ENCODE measurements at regions not wholly inside any gene's neighbourhood (a gene's known extent, or its start where the extent isn't known, plus 50 kb on each side); places are given as distances from the start of the nearest gene placed in this dataset.

GRCh38 chr18:25815659-25816058 lies 274.8 kb downstream of the SS18 start:
- Mint-ChIP-seq H3K27me3 (peaks cover 4% of the 10 kb centered on the region), H3K4me1 (peaks cover 9% of the 10 kb centered on the region), H3K4me3 (no peak overlapping the region), H3K36me3 (no peaks in the 10 kb centered on the region), H3K9me3 (no peaks in the 10 kb centered on the region), H3K27ac (no peak overlapping the region)
- POLR2A ChIA-PET = no interaction called here
- no peak for DNase-seq
- no peak for ATAC-seq (ENCODE audit: low read depth)

GRCh38 chr18:25814841-25815458 lies 275.5 kb downstream of the SS18 start:
- Mint-ChIP-seq H3K27me3 (peaks cover 3% of the 10 kb centered on the region), H3K27ac (peak overlapping the region; percentile 10), H3K9me3 (no peaks in the 10 kb centered on the region), H3K36me3 (no peaks in the 10 kb centered on the region), H3K4me1 (peaks cover 9% of the 10 kb centered on the region), H3K4me3 (no peak overlapping the region)
- ATAC-seq (ENCODE audit: low read depth) = peak; percentile 45
- POLR2A ChIA-PET = no interaction called here
- no peak for DNase-seq

DNA sequence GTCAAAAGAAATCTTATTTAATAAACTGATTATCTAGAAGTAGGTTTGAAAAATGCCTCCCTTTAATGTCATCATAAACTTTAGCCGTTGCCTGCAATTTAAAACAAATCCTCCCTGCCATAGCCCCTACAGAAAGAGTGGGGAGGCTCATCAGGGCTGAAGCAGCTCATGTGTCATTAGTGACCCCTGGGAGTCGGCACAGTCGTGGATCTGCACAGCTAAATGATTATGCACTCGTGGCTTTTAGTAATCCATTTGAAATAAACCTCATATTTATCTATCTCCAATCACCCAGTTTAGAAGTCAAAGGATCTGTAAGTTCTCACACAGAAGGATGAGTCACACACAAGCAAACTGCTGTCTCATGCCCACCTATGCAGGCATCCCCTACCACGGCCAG lies 277.3 kb downstream of the SS18 start:
- ATAC-seq (ENCODE audit: low read depth) (no peak), DNase-seq (no peak)
- no peaks in the 10 kb centered on the region for H3K9me3 Mint-ChIP-seq
- no peaks in the 10 kb centered on the region for H3K36me3 Mint-ChIP-seq
- POLR2A ChIA-PET = no interaction called here
- H3K4me1 Mint-ChIP-seq = peaks cover 9% of the 10 kb centered on the region
- H3K27me3 Mint-ChIP-seq = peaks cover 3% of the 10 kb centered on the region
- H3K4me3 Mint-ChIP-seq = no peak overlapping the region
- H3K27ac Mint-ChIP-seq = no peak overlapping the region

DNA sequence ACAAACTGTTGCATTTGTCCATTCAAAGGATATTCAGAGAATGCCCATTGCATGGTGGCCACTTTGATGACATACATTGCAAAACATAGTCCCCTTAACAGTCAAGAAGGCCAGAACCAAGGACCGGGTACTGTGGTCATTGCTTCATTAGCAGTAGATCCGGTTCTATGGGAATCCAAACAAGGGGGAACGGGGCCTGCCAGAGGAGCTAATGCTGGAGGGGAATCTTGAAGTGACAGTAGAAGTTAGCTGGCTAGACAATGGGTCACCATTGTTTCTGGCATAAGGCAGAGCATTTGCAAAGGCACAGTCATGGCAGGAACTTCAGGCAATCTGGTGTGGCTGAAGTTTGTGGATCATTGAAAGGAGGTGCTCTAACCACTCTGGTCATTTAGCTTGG lies 279.7 kb downstream of the SS18 start:
- DNase-seq (no peak), ATAC-seq (ENCODE audit: low read depth) (no peak)
- Mint-ChIP-seq H3K4me3 (no peak overlapping the region), H3K27ac (no peak overlapping the region), H3K27me3 (peaks cover 3% of the 10 kb centered on the region), H3K36me3 (no peaks in the 10 kb centered on the region), H3K9me3 (no peaks in the 10 kb centered on the region), H3K4me1 (peaks cover 9% of the 10 kb centered on the region)
- POLR2A ChIA-PET = no interaction called here

- Mint-ChIP-seq H3K27me3 (peaks cover 4% of the 10 kb centered on the region), H3K4me1 (no peaks in the 10 kb centered on the region), H3K9me3 (peaks cover 7% of the 10 kb centered on the region), H3K36me3 (no peaks in the 10 kb centered on the region), H3K4me3 (no peak overlapping the region), H3K27ac (no peak overlapping the region)
- no peak for ATAC-seq (ENCODE audit: low read depth)
- POLR2A ChIA-PET = no interaction called here
- no peak for DNase-seq
Measured at GRCh38 chr18:25805939-25806338, 284.5 kb downstream of the SS18 start.

GRCh38 chr18:25805323-25805722 lies 285.1 kb downstream of the SS18 start:
- no peaks in the 10 kb centered on the region for H3K36me3 Mint-ChIP-seq
- DNase-seq (no peak), ATAC-seq (ENCODE audit: low read depth) (no peak)
- POLR2A ChIA-PET = no interaction called here
- H3K9me3 Mint-ChIP-seq = peaks cover 9% of the 10 kb centered on the region
- peaks cover 4% of the 10 kb centered on the region for H3K27me3 Mint-ChIP-seq
- H3K4me1 Mint-ChIP-seq = no peaks in the 10 kb centered on the region
- no peak overlapping the region for H3K27ac Mint-ChIP-seq
- no peak overlapping the region for H3K4me3 Mint-ChIP-seq

- no peak for ATAC-seq (ENCODE audit: low read depth)
- peaks cover 4% of the 10 kb centered on the region for H3K27me3 Mint-ChIP-seq
- POLR2A ChIA-PET = no interaction called here
- H3K4me1 Mint-ChIP-seq = no peaks in the 10 kb centered on the region
- no peak overlapping the region for H3K27ac Mint-ChIP-seq
- no peak for DNase-seq
- no peak overlapping the region for H3K4me3 Mint-ChIP-seq
- peaks cover 9% of the 10 kb centered on the region for H3K9me3 Mint-ChIP-seq
- H3K36me3 Mint-ChIP-seq = no peaks in the 10 kb centered on the region
Measured at GRCh38 chr18:25799231-25799630, 291.2 kb downstream of the SS18 start.

GRCh38 chr18:25798046-25798445 lies 292.4 kb downstream of the SS18 start:
- ATAC-seq (ENCODE audit: low read depth) = no peak
- Mint-ChIP-seq H3K4me1 (no peaks in the 10 kb centered on the region), H3K9me3 (peaks cover 9% of the 10 kb centered on the region), H3K27me3 (peaks cover 4% of the 10 kb centered on the region), H3K27ac (no peak overlapping the region), H3K4me3 (no peak overlapping the region), H3K36me3 (no peaks in the 10 kb centered on the region)
- POLR2A ChIA-PET = no interaction called here
- no peak for DNase-seq

- H3K27me3 Mint-ChIP-seq = no peaks in the 10 kb centered on the region
- H3K4me3 Mint-ChIP-seq = no peak overlapping the region
- POLR2A ChIA-PET = no interaction called here
- H3K27ac Mint-ChIP-seq = no peak overlapping the region
- no peaks in the 10 kb centered on the region for H3K4me1 Mint-ChIP-seq
- H3K36me3 Mint-ChIP-seq = no peaks in the 10 kb centered on the region
- ATAC-seq (ENCODE audit: low read depth) = no peak
- H3K9me3 Mint-ChIP-seq = no peaks in the 10 kb centered on the region
- no peak for DNase-seq
Measured at GRCh38 chr18:25795213-25795612, 295.2 kb downstream of the SS18 start.

GRCh38 chr18:25787276-25787675 lies 303.1 kb downstream of the SS18 start:
- POLR2A ChIA-PET = no interaction called here
- Mint-ChIP-seq H3K36me3 (no peaks in the 10 kb centered on the region), H3K27me3 (peaks cover 2% of the 10 kb centered on the region), H3K27ac (no peak overlapping the region), H3K9me3 (no peaks in the 10 kb centered on the region), H3K4me1 (no peaks in the 10 kb centered on the region), H3K4me3 (no peak overlapping the region)
- no peak for DNase-seq
- ATAC-seq (ENCODE audit: low read depth) = no peak

DNA sequence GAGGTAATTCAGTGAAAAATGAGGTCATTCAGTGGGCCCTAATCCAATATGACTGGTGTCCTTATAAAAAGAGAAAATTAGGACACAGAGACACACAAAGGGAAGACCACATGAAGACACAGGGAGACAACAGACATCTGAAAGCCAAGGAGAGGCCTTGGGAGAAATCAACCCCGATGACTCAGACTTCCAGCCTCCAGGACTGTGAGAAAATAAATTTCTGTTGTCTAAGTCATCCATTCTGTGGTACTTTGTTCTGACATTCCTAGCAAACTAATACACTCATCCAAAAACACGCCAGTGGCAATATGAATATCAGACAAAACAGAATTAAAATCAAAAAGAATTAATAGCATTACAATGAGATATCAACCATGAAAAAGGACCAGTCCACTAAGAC lies 303.7 kb downstream of the SS18 start:
- H3K4me3 Mint-ChIP-seq = no peak overlapping the region
- H3K27me3 Mint-ChIP-seq = peaks cover 2% of the 10 kb centered on the region
- H3K4me1 Mint-ChIP-seq = no peaks in the 10 kb centered on the region
- POLR2A ChIA-PET = no interaction called here
- DNase-seq (no peak), ATAC-seq (ENCODE audit: low read depth) (no peak)
- no peak overlapping the region for H3K27ac Mint-ChIP-seq
- H3K36me3 Mint-ChIP-seq = no peaks in the 10 kb centered on the region
- H3K9me3 Mint-ChIP-seq = no peaks in the 10 kb centered on the region

GRCh38 chr18:25780105-25780504 lies 310.3 kb downstream of the SS18 start:
- no peak for ATAC-seq (ENCODE audit: low read depth)
- no peak overlapping the region for H3K27ac Mint-ChIP-seq
- H3K4me1 Mint-ChIP-seq = no peaks in the 10 kb centered on the region
- POLR2A ChIA-PET = no interaction called here
- no peaks in the 10 kb centered on the region for H3K9me3 Mint-ChIP-seq
- H3K27me3 Mint-ChIP-seq = no peaks in the 10 kb centered on the region
- DNase-seq = no peak
- H3K4me3 Mint-ChIP-seq = no peak overlapping the region
- H3K36me3 Mint-ChIP-seq = no peaks in the 10 kb centered on the region

DNA sequence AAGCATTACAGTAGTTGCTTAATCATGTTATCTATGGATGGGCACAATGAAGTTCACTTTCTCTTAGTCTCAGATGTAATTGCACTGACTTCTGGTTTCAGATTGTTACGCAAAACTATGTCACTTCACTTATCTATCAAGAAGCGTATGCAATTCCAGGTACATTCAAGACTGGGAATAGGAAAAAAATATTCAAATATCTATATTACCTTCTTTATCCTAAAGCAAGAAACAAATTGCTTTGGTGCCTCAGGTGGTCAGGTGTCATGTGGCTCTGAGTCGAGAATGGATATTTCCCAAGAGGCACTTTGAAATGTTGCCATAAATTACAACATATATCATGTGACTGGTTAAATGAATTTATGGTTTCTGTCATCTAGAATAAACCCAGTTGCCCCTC lies 318.6 kb downstream of the SS18 start:
- H3K4me3 Mint-ChIP-seq = no peak overlapping the region
- H3K36me3 Mint-ChIP-seq = no peaks in the 10 kb centered on the region
- DNase-seq (no peak), ATAC-seq (ENCODE audit: low read depth) (no peak)
- POLR2A ChIA-PET = no interaction called here
- no peak overlapping the region for H3K27ac Mint-ChIP-seq
- H3K9me3 Mint-ChIP-seq = no peaks in the 10 kb centered on the region
- no peaks in the 10 kb centered on the region for H3K4me1 Mint-ChIP-seq
- H3K27me3 Mint-ChIP-seq = no peaks in the 10 kb centered on the region

DNA sequence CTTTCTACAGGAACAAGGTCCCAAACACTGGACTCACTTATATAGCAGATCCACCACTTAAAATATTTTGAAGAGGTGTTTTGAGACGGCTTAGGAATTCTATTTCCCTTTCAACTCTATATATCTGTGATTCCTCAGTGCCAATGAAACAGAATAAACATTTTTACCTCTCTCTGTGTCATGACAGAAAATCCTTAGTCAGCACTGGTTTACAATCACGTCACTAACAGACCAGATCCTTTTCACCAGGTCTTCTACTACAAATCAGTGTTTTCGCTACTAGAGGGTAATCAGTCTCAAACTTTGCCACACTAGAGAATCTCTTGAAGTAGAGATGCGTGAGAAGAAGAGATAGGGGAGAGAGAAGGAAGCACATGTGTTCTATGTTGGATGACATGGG lies 325.6 kb downstream of the SS18 start:
- no peaks in the 10 kb centered on the region for H3K4me1 Mint-ChIP-seq
- H3K27ac Mint-ChIP-seq = no peak overlapping the region
- POLR2A ChIA-PET = no interaction called here
- H3K27me3 Mint-ChIP-seq = peaks cover 4% of the 10 kb centered on the region
- DNase-seq (no peak), ATAC-seq (ENCODE audit: low read depth) (no peak)
- H3K9me3 Mint-ChIP-seq = peaks cover 1% of the 10 kb centered on the region
- H3K36me3 Mint-ChIP-seq = no peaks in the 10 kb centered on the region
- H3K4me3 Mint-ChIP-seq = no peak overlapping the region

DNA sequence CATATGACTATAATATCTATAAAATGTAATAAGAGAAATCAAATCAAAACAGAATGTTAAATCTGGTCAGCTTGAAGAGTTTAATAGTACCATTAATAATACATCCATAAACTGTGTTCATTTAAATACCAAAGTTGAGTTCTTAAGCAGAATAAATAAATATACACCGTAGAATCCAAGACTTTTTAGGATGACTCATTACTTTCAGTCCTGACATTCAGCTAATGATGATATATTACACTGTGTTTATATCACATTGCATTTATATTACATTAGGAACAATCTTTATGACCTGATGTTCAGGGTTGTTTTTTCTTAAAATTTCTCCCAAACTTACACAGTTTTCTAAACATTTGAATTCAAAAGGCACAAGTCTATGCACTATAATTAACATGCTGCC lies 331.3 kb downstream of the SS18 start:
- H3K27ac Mint-ChIP-seq = no peak overlapping the region

More for the DNA sequence above, 331.3 kb downstream of the SS18 start:
- H3K36me3 Mint-ChIP-seq = no peaks in the 10 kb centered on the region
- no peak overlapping the region for H3K4me3 Mint-ChIP-seq
- peaks cover 4% of the 10 kb centered on the region for H3K27me3 Mint-ChIP-seq
- DNase-seq (no peak), ATAC-seq (ENCODE audit: low read depth) (no peak)
- POLR2A ChIA-PET = no interaction called here
- H3K9me3 Mint-ChIP-seq = no peaks in the 10 kb centered on the region
- H3K4me1 Mint-ChIP-seq = no peaks in the 10 kb centered on the region
